ENCODE measurements at regions not wholly inside any gene's neighbourhood (a gene's known extent, or its start where the extent isn't known, plus 50 kb on each side); places are given as distances from the start of the nearest gene placed in this dataset.

- 79 to 81% methylated on average over 2 of the region's 2 CpGs for WGBS, 2 donors
- Histone ChIP-seq H3K36me3 (no peaks in the 10 kb centered on the region), H3K9me3 (no peaks in the 10 kb centered on the region), H3K27ac (no peak overlapping the region), H3K27me3 (no peaks in the 10 kb centered on the region), H3K4me3 (no peak overlapping the region), H3K4me1 (no peaks in the 10 kb centered on the region)
- TF ChIP-seq CTCF (IDR thresholded peaks at IDR 0.05), result no peak
- no peak for TF ChIP-seq EP300 (IDR thresholded peaks at IDR 0.05)
- no peak for TF ChIP-seq POLR2A (IDR thresholded peaks at IDR 0.05)
- DNase-seq (ENCODE audit: low spot score in 2 of 2), result no peak
These were observed 198.2 kb upstream of the OSR1 start for GRCh38 chr2:19556648-19557047.

GRCh38 chr2:19554520-19554919 is 196.1 kb upstream of the OSR1 start:
- Histone ChIP-seq H3K9me3 (no peaks in the 10 kb centered on the region), H3K36me3 (no peaks in the 10 kb centered on the region), H3K4me1 (no peaks in the 10 kb centered on the region), H3K27ac (no peak overlapping the region), H3K27me3 (no peaks in the 10 kb centered on the region), H3K4me3 (no peak overlapping the region)
- whole genome bisulfite sequencing, 2 donors, result 85 to 93% methylated on average over 1 of the region's 1 CpG
- TF ChIP-seq EP300 (IDR thresholded peaks at IDR 0.05) (no peak), POLR2A (IDR thresholded peaks at IDR 0.05) (no peak), CTCF (IDR thresholded peaks at IDR 0.05) (no peak)
- no peak for DNase-seq (ENCODE audit: low spot score in 2 of 2)

GRCh38 chr2:19552270-19552669 is 193.8 kb upstream of the OSR1 start:
- Histone ChIP-seq H3K27me3 (no peaks in the 10 kb centered on the region), H3K4me1 (no peaks in the 10 kb centered on the region), H3K27ac (no peak overlapping the region), H3K4me3 (no peak overlapping the region), H3K9me3 (no peaks in the 10 kb centered on the region), H3K36me3 (no peaks in the 10 kb centered on the region)
- DNase-seq (ENCODE audit: low spot score in 2 of 2), result no peak
- TF ChIP-seq POLR2A (IDR thresholded peaks at IDR 0.05), result no peak
- TF ChIP-seq CTCF (IDR thresholded peaks at IDR 0.05), result no peak
- TF ChIP-seq EP300 (IDR thresholded peaks at IDR 0.05), result no peak
- WGBS, 2 donors, result 48 to 50% methylated on average over 1 of the region's 1 CpG

GRCh38 chr2:19550750-19551149 is 192.3 kb upstream of the OSR1 start:
- no peak overlapping the region for H3K4me3 ChIP-seq

GRCh38 chr2:19549821-19550220 is 191.4 kb upstream of the OSR1 start:
- Histone ChIP-seq H3K27me3 (no peaks in the 10 kb centered on the region), H3K36me3 (no peaks in the 10 kb centered on the region), H3K27ac (no peak overlapping the region), H3K4me3 (no peak overlapping the region), H3K9me3 (no peaks in the 10 kb centered on the region), H3K4me1 (no peaks in the 10 kb centered on the region)
- WGBS, 2 donors, result 96 to 100% methylated on average over 1 of the region's 1 CpG
- DNase-seq (ENCODE audit: low spot score in 2 of 2), result no peak
- TF ChIP-seq EP300 (IDR thresholded peaks at IDR 0.05) (no peak), POLR2A (IDR thresholded peaks at IDR 0.05) (no peak), CTCF (IDR thresholded peaks at IDR 0.05) (no peak)

More at GRCh38 chr2:19550750-19551149, 192.3 kb upstream of the OSR1 start:
- no peak for DNase-seq (ENCODE audit: low spot score in 2 of 2)
- no peak for TF ChIP-seq EP300 (IDR thresholded peaks at IDR 0.05)
- TF ChIP-seq CTCF (IDR thresholded peaks at IDR 0.05), result no peak
- TF ChIP-seq POLR2A (IDR thresholded peaks at IDR 0.05), result no peak
- no peak overlapping the region for H3K27ac ChIP-seq
- H3K9me3 ChIP-seq, result no peaks in the 10 kb centered on the region
- no peaks in the 10 kb centered on the region for H3K4me1 ChIP-seq
- 73 to 83% methylated on average over 9 of the region's 9 CpGs for WGBS, 2 donors
- no peaks in the 10 kb centered on the region for H3K36me3 ChIP-seq
- no peaks in the 10 kb centered on the region for H3K27me3 ChIP-seq
